ENCODE measurements at regions not wholly inside any gene's neighbourhood (a gene's known extent, or its start where the extent isn't known, plus 50 kb on each side); places are given as distances from the start of the nearest gene placed in this dataset.
A peak's percentile ranks its signal among the peaks of the same experiment; 100 is the strongest.
"Not testable (repeated sequence)": the region's sequence is repeated elsewhere in the genome, so short reads cannot be mapped to it uniquely, and the experiment has no call there.

GRCh38 chr13:75180805-75181455, 301.0 kb downstream of the TBC1D4 start:
- peak; percentile 53 for DNase-seq (ENCODE audit: low read depth)
- no peak overlapping the region for H3K4me3 ChIP-seq (ENCODE audit: low read length)
- no peak for TF ChIP-seq CTCF (IDR thresholded peaks at IDR 0.05; ENCODE audit: insufficient read depth, low read depth, low read length, missing control alignments)

- no peak for TF ChIP-seq CTCF (IDR thresholded peaks at IDR 0.05; ENCODE audit: insufficient read depth, low read depth, low read length, missing control alignments)
- peak; percentile 72 for DNase-seq (ENCODE audit: low read depth)
- no peak overlapping the region for H3K4me3 ChIP-seq (ENCODE audit: low read length)
These were observed 303.5 kb downstream of the TBC1D4 start for GRCh38 chr13:75178436-75178835.

- no peak for TF ChIP-seq CTCF (IDR thresholded peaks at IDR 0.05; ENCODE audit: insufficient read depth, low read depth, low read length, missing control alignments)
- DNase-seq (ENCODE audit: low read depth), result peak; percentile 11
- no peak overlapping the region for H3K4me3 ChIP-seq (ENCODE audit: low read length)
These were observed 306.4 kb downstream of the TBC1D4 start for GRCh38 chr13:75175575-75175974.

GRCh38 chr13:75175097-75175496, 306.9 kb downstream of the TBC1D4 start:
- not testable (repeated sequence) for DNase-seq (ENCODE audit: low read depth); H3K4me3 ChIP-seq (ENCODE audit: low read length)

- no peak for TF ChIP-seq CTCF (IDR thresholded peaks at IDR 0.05; ENCODE audit: insufficient read depth, low read depth, low read length, missing control alignments)
- no peak for DNase-seq (ENCODE audit: low read depth)
- H3K4me3 ChIP-seq (ENCODE audit: low read length), result no peak overlapping the region
These were observed 307.5 kb downstream of the TBC1D4 start for GRCh38 chr13:75174481-75174880.

GRCh38 chr13:75173457-75174356, 308.3 kb downstream of the TBC1D4 start:
- no peak overlapping the region for H3K4me3 ChIP-seq (ENCODE audit: low read length)
- no peak for TF ChIP-seq CTCF (IDR thresholded peaks at IDR 0.05; ENCODE audit: insufficient read depth, low read depth, low read length, missing control alignments)
- peak; percentile 16 for DNase-seq (ENCODE audit: low read depth)

- DNase-seq (ENCODE audit: low read depth), result no peak
- TF ChIP-seq CTCF (IDR thresholded peaks at IDR 0.05; ENCODE audit: insufficient read depth, low read depth, low read length, missing control alignments), result no peak
- no peak overlapping the region for H3K4me3 ChIP-seq (ENCODE audit: low read length)
These were observed 311.7 kb downstream of the TBC1D4 start for GRCh38 chr13:75170311-75170710.
